H9 (cell line): ENCODE measurements at regions not wholly inside any gene's neighbourhood (a gene's known extent, or its start where the extent isn't known, plus 50 kb on each side); places are given as distances from the start of the nearest gene placed in this dataset.

Experiments
- DNase-seq: peaks from one replicate; pipeline ENCODE4 v3.0.0-alpha.2; 2017
- H2AFZ ChIP-seq: one replicate; pipeline ENCODE4 v1.6.1; 2013; ENCODE audit warnings: mild to moderate bottlenecking, low read length, control low read depth, moderate library complexity
- H2AK5ac ChIP-seq: 2 replicates; pipeline ENCODE4 v1.6.1; 2013; ENCODE audit warnings: low read length, control low read depth, mixed read lengths; ENCODE audit not compliant: insufficient read length
- H2BK120ac ChIP-seq: one replicate; pipeline ENCODE4 v1.6.1; 2013; ENCODE audit warnings: low read depth, mild to moderate bottlenecking, low read length, control low read depth, inconsistent platforms; ENCODE audit not compliant: poor library complexity, severe bottlenecking
- H2BK12ac ChIP-seq: 2 replicates; pipeline ENCODE4 v1.6.1; 2013; ENCODE audit warnings: low read length, control low read depth, mixed read lengths, low read depth; ENCODE audit not compliant: insufficient read length
- H2BK15ac ChIP-seq: 2 replicates; pipeline ENCODE4 v1.6.1; 2013; ENCODE audit warnings: low read depth, low read length, control low read depth
- H2BK20ac ChIP-seq: one replicate; pipeline ENCODE4 v1.6.1; 2013; ENCODE audit warnings: low read depth, mild to moderate bottlenecking, low read length, control low read depth, inconsistent platforms; ENCODE audit not compliant: poor library complexity, severe bottlenecking
- H2BK5ac ChIP-seq: 2 replicates; pipeline ENCODE4 v1.6.1; 2013; ENCODE audit warnings: low read length, control low read depth, mixed read lengths; ENCODE audit not compliant: insufficient read length
- H3K14ac ChIP-seq: 2 replicates; pipeline ENCODE4 v1.6.1; 2013; ENCODE audit warnings: low read length, control low read depth; ENCODE audit not compliant: insufficient read depth
- H3K18ac ChIP-seq: 2 replicates; pipeline ENCODE4 v1.6.1; 2013; ENCODE audit warnings: low read depth, mild to moderate bottlenecking, mixed read lengths, low read length, control low read depth; ENCODE audit not compliant: insufficient read length
- H3K23ac ChIP-seq: 2 replicates; pipeline ENCODE4 v1.6.1; 2013; ENCODE audit warnings: low read length, control low read depth, mixed read lengths, low read depth; ENCODE audit not compliant: insufficient read length
- H3K23me2 ChIP-seq: 2 replicates; pipeline ENCODE4 v1.6.1; 2013; ENCODE audit warnings: low read depth, mild to moderate bottlenecking, mixed read lengths, low read length, control low read depth; ENCODE audit not compliant: insufficient read length, poor library complexity, severe bottlenecking
- H3K27ac ChIP-seq: 2 replicates; pipeline ENCODE4 v1.5.1; 2013; ENCODE audit warnings: low read length, control low read depth, mixed read lengths, low read depth; ENCODE audit not compliant: insufficient read length
- H3K27me3 ChIP-seq: 2 replicates; pipeline ENCODE4 v1.6.1; 2013; ENCODE audit warnings: low read length, control low read depth, inconsistent platforms; ENCODE audit not compliant: insufficient read depth
- H3K4ac ChIP-seq: 2 replicates; pipeline ENCODE4 v1.6.1; 2013; ENCODE audit warnings: low read depth, mild to moderate bottlenecking, control low read depth, inconsistent platforms, low read length, moderate library complexity
- H3K4me1 ChIP-seq: 2 replicates; pipeline ENCODE4 v1.6.1; 2013; ENCODE audit warnings: low read length, control low read depth, inconsistent platforms; ENCODE audit not compliant: insufficient read depth
- H3K4me2 ChIP-seq: 2 replicates; pipeline ENCODE4 v1.6.1; 2013; ENCODE audit warnings: low read length, control low read depth, mixed read lengths; ENCODE audit not compliant: insufficient read length, insufficient read depth
- H3K56ac ChIP-seq: 2 replicates; pipeline ENCODE4 v1.6.1; 2013; ENCODE audit warnings: low read depth, mild to moderate bottlenecking, mixed read lengths, low read length, control low read depth; ENCODE audit not compliant: insufficient read length
- H3K79me1 ChIP-seq: 2 replicates; pipeline ENCODE4 v1.6.1; 2013; ENCODE audit warnings: low read depth, mild to moderate bottlenecking, moderate library complexity, low read length, control low read depth, inconsistent platforms; ENCODE audit not compliant: insufficient read depth, poor library complexity, severe bottlenecking
- H3K79me2 ChIP-seq: 2 replicates; pipeline ENCODE4 v1.6.1; 2013; ENCODE audit warnings: low read length, control low read depth, inconsistent platforms; ENCODE audit not compliant: insufficient read depth
- H3K9ac ChIP-seq: 2 replicates; pipeline ENCODE4 v1.6.1; 2013; ENCODE audit warnings: low read length, control low read depth, mixed read lengths; ENCODE audit not compliant: insufficient read length; ENCODE audit errors: extremely low read depth
- H3K9me3 ChIP-seq: one replicate; pipeline ENCODE4 v1.6.1; 2013; ENCODE audit warnings: low read depth, low read length, inconsistent platforms; ENCODE audit not compliant: control insufficient read depth
- H3T11ph ChIP-seq: one replicate; pipeline ENCODE4 v1.6.1; 2013; ENCODE audit warnings: mild to moderate bottlenecking, low read length, control low read depth, inconsistent platforms
- H4K20me1 ChIP-seq: one replicate; pipeline ENCODE4 v1.6.1; 2013; ENCODE audit not compliant: control insufficient read depth, insufficient read length, insufficient read depth
- H4K5ac ChIP-seq: 2 replicates; pipeline ENCODE4 v1.6.1; 2013; ENCODE audit warnings: low read depth, mild to moderate bottlenecking, mixed read lengths, low read length, control low read depth; ENCODE audit not compliant: insufficient read length
- H4K8ac ChIP-seq: replicated peaks from 2 replicates; pipeline ENCODE4 v1.6.1; 2013; ENCODE audit warnings: low read length, control low read depth, mixed read lengths, low read depth; ENCODE audit not compliant: insufficient read length
- H4K91ac ChIP-seq: 2 replicates; pipeline ENCODE4 v1.6.1; 2013; ENCODE audit warnings: low read depth, mild to moderate bottlenecking, moderate library complexity, mixed read lengths, low read length, control low read depth; ENCODE audit not compliant: insufficient read length
- H3K27ac Mint-ChIP-seq, 3 experiments: 2 replicates in 2 of 3; 3 replicates in 1 of 3; pipeline ENCODE4 v1.8.0; 2020 to 2021; ENCODE audit warnings: mixed read lengths in 3 of 3, mild to moderate bottlenecking in 1 of 3, moderate library complexity in 1 of 3
- H3K27me3 Mint-ChIP-seq: 2 replicates; pipeline ENCODE4 v1.8.0; 2021; ENCODE audit warnings: low read depth, mild to moderate bottlenecking, moderate library complexity, mixed read lengths
- H3K36me3 Mint-ChIP-seq, 3 experiments: 2 replicates in 2 of 3; 3 replicates in 1 of 3; pipeline ENCODE4 v1.8.0; 2020 to 2021; ENCODE audit warnings: low read depth in 3 of 3, mixed read lengths in 3 of 3; ENCODE audit not compliant: insufficient read depth in 1 of 3
- H3K4me1 Mint-ChIP-seq, 2 experiments: 2 replicates each; pipeline ENCODE4 v1.8.0; 2020; ENCODE audit warnings: mixed read lengths in 2 of 2
- H3K4me3 Mint-ChIP-seq, 2 experiments: 2 replicates in 1 of 2; 3 replicates in 1 of 2; pipeline ENCODE4 v1.8.0; 2020 to 2021; ENCODE audit warnings: mild to moderate bottlenecking in 2 of 2, mixed read lengths in 2 of 2, moderate library complexity in 1 of 2
- H3K9me3 Mint-ChIP-seq, 2 experiments: 2 replicates in 1 of 2; 3 replicates in 1 of 2; pipeline ENCODE4 v1.8.0; 2020; ENCODE audit warnings: mild to moderate bottlenecking in 2 of 2, mixed read lengths in 2 of 2, moderate library complexity in 1 of 2
- CTCF ChIP-seq: fragments of 200-600 bp; sonication (generic); conservative IDR thresholded peaks from 3 replicates; pipeline ENCODE4 v1.8.0; 2021; ENCODE audit warnings: antibody characterized with exemption, mild to moderate bottlenecking
- WGBS: extraction: QIAGEN DNeasy Blood & Tissue Kit; methylation state at CpG from one replicate; pipeline ENCODE4 v1.1.7; 2013; ENCODE audit warnings: missing lambda C conversion rate, low lambda C conversion rate, mixed read lengths; ENCODE audit not compliant: insufficient read length; ENCODE audit errors: extremely low coverage; 5-methylcytosine and 5-hydroxymethylcytosine counted together

- no peak overlapping the region for H2BK12ac ChIP-seq
- H2AFZ ChIP-seq, result no peak overlapping the region
- H3K27me3 ChIP-seq, result no peaks in the 10 kb centered on the region
- H3K27ac ChIP-seq, result no peak overlapping the region
- H3K23me2 ChIP-seq, result no peaks in the 10 kb centered on the region
- no peak for DNase-seq
- H4K20me1 ChIP-seq, result no peaks in the 10 kb centered on the region
- H3K79me2 ChIP-seq, result no peaks in the 10 kb centered on the region
- no peak overlapping the region for H3T11ph ChIP-seq
- H3K23ac ChIP-seq, result no peak overlapping the region
- H2BK120ac ChIP-seq, result no peak overlapping the region
- no peak overlapping the region for H2BK5ac ChIP-seq
- H3K4me1 ChIP-seq, result no peaks in the 10 kb centered on the region; the same call in 1 of the 2 replicates
- no peak overlapping the region for H2BK15ac ChIP-seq
- H3K9ac ChIP-seq, result no peak overlapping the region
- H3K18ac ChIP-seq, result no peak overlapping the region
- H3K9me3 Mint-ChIP-seq, result no peaks in the 10 kb centered on the region
- no peak overlapping the region for H4K8ac ChIP-seq
- no peak overlapping the region for H3K4me2 ChIP-seq
- no peak overlapping the region for H2BK20ac ChIP-seq
- H3K56ac ChIP-seq, result no peak overlapping the region
- WGBS, result no CpG with 5 or more reads among the region's 1 CpG
- no peak overlapping the region for H3K4me3 Mint-ChIP-seq
- no peak overlapping the region; a peak in 1 of 7 replicates for H3K27ac Mint-ChIP-seq
- H3K36me3 Mint-ChIP-seq, result no peaks in the 10 kb centered on the region
- H3K4me1 Mint-ChIP-seq, result peaks cover 13 to 14% of the 10 kb centered on the region in 2 experiments
- no peak overlapping the region for H3K4ac ChIP-seq
- H4K5ac ChIP-seq, result no peak overlapping the region
- H3K27me3 Mint-ChIP-seq, result no peaks in the 10 kb centered on the region
- H2AK5ac ChIP-seq, result no peak overlapping the region
- no peaks in the 10 kb centered on the region for H3K79me1 ChIP-seq
- no peak overlapping the region for H4K91ac ChIP-seq
- TF ChIP-seq CTCF, result no peak
- no peak overlapping the region for H3K14ac ChIP-seq
- no peaks in the 10 kb centered on the region for H3K9me3 ChIP-seq
Measured at GRCh38 chr7:17660116-17660515, 280.2 kb downstream of the SNX13 start.
